AG20443 (cell line): ENCODE measurements at regions not wholly inside any gene's neighbourhood (a gene's known extent, or its start where the extent isn't known, plus 50 kb on each side); places are given as distances from the start of the nearest gene placed in this dataset.
A peak's percentile ranks its signal among the peaks of the same experiment; 100 is the strongest.

ENCODE experiments used
- DNase-seq: peaks from one replicate; pipeline ENCODE4 v3.0.0; 2012; ENCODE audit warnings: low spot score, mixed read lengths

- no peak for DNase-seq
Measured at GRCh38 chr5:171603591-171603990, 182.0 kb upstream of the SMIM23 start.

GRCh38 chr5:171604195-171604594 is 181.4 kb upstream of the SMIM23 start:
- DNase-seq = no peak

GRCh38 chr5:171606414-171607024 is 179.1 kb upstream of the SMIM23 start:
- no peak for DNase-seq

- DNase-seq = no peak
Measured at GRCh38 chr5:171607863-171608262, 177.8 kb upstream of the SMIM23 start.

DNA sequence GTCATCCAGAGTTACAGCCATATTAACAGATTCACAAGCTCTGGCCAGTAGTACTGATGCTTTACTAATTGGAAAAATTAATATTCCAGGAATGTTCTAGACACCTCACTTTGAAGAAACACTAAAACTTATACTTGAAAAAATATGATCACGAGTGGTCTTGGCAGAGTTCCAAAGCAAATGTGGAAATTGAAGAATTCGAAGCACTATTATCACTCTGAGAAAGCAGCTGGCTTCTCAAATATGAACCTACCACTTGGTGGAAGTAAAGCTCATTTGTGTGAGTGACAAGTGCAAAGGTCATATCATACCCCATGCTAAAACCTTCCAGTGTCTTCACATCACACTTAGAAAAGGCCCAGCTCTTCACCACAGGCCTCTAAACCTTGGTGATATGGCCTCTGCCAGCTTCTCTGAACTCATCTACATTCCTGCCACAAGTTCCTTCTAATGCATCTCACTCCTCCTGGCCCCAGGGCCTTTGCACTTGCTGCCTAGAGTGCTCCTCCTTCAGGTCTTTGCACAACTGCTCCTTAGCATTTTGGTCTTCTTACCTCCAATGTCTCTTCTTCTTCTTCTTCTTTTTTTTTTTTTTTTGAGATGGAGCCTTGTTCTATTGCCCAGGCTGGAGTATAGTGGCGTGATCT is 175.7 kb upstream of the SMIM23 start:
- no peak for DNase-seq

DNA sequence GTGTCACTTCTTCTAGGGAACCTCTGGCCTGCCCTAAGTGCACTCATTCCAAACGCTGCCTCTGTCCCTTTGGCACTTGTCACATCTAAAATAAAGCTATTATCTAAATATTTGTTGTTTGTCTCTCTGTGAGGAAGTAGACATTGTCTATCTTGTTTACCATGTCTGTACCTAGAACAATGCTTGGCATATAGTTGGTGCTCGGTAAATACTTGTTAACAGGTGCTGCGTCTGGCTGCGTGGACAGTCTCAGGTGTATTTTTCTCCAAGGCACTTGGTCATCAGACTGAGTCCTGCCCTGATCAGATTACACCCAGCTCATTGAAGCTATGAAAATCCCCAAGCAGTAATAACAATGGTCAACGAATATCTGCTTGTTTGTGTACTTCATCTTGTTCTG is 174.9 kb upstream of the SMIM23 start:
- no peak for DNase-seq

GRCh38 chr5:171612749-171613148 is 172.9 kb upstream of the SMIM23 start:
- DNase-seq = no peak

- DNase-seq = no peak
Measured at GRCh38 chr5:171614511-171614910, 171.1 kb upstream of the SMIM23 start.

DNA sequence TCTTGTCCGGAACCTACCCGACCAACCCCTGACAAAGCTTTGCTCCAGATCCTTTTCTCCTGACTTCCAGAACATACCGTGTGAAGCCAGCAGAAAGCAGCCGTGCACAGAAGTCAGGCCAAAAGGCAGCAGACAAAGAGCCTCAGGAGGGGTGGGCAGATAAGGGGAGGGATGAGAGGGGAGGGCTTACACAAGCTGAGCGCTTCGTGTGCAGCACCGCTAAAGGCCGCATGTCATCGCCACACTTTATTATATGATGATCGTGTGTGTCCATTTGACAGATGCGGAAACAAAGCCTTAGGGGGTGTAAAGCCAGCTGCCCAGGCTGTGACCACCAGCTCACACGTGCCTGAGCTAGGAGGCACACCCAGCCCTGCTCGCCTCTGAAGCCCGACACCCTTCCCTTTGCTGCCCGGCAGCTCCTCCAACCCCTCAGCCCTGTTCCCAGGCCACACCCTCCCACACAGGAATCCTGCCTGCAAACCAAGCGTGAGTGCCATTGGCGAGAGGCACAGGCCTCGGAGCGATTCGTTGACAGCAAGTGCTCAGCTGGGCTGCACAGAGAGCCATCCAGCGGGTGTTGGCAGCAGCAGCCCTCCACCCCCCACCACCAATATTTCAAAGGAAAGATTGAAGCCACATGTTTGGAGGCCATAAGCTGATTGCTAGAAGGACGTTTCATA is 170.5 kb upstream of the SMIM23 start:
- DNase-seq = peak; percentile 63

- DNase-seq = no peak
Measured at GRCh38 chr5:171615705-171616640, 169.6 kb upstream of the SMIM23 start.

GRCh38 chr5:171617266-171617665 is 168.4 kb upstream of the SMIM23 start:
- DNase-seq = no peak

DNA sequence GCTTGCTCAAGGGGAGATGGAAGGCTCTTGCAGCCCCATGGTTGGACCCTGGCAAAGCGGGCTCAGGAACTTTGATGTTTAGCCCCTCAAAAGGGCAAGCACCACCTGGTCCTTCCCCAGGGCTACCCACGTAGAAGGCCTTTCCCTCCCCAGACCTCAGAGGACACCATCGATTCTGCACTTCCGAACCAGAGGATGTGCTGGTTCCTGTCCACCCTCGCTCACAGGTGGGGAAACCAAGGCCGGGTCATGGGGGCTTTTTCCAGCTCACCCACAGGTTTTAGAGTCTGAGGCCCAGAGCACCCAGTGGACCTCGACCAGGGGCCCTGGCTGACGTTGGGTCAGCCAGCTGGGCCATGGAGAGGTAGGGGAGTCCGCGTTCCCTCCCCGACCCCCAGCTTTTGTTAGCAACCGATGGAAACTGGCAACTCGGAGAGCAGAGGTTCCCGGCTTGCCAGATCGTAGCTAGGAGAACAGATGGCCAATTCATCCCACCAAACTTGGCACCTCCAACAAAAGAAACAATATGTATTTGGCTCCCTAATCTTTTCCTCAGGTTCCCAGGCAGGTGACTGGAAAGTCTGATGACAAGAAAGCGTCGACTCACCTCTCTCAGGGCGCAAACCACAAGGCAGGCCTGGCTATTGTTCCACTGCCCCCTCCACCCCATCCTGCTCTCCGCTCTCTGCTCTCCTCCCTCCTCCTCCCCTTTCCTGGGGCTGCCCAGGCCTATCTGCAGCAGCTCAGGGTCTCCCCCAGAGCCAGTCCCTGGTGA is 167.6 kb upstream of the SMIM23 start:
- no peak for DNase-seq

DNA sequence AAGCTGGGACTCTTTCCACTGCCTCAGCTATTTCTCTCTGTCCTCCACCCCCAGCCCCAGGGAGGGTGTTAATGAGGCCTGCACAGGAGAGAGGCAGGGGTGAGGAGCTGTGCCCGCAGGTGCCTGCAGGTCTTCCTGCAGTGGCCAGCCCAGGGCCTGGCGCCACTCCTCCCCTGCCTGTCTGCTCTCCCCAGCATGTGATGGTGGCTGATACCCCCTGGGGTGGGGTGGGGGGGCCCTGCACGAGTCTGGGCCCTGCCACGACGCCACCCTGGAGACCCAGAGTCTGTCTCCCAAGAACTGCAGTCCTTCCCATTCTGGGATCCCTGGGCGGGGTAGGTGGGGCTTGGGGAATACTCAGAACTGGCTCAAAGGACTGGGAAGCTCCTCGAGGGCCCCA is 166.4 kb upstream of the SMIM23 start:
- no peak for DNase-seq

GRCh38 chr5:171619744-171620143 is 165.9 kb upstream of the SMIM23 start:
- DNase-seq = no peak

DNA sequence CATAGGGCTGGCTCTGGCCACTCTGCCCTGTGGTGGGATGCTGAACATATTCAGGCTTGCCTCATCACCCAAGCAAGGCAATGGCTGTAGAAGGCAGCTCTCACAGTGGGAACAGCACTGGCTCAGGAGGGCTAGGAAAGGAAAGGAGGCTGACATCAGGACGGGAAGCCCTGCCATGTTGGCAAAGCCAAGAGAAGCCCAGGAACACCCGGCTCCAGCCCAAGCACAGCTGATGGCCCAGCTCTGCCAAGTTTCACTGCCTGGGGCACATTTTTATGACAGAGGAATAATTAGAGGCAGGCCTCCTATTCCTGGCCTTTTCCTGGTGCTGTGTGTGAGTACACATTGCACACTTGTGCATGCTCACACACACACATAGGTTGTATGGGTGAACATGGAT is 163.6 kb upstream of the SMIM23 start:
- no peak for DNase-seq

- DNase-seq = no peak
Measured at GRCh38 chr5:171623107-171623506, 162.5 kb upstream of the SMIM23 start.

GRCh38 chr5:171623551-171624097 is 162.0 kb upstream of the SMIM23 start:
- no peak for DNase-seq

DNA sequence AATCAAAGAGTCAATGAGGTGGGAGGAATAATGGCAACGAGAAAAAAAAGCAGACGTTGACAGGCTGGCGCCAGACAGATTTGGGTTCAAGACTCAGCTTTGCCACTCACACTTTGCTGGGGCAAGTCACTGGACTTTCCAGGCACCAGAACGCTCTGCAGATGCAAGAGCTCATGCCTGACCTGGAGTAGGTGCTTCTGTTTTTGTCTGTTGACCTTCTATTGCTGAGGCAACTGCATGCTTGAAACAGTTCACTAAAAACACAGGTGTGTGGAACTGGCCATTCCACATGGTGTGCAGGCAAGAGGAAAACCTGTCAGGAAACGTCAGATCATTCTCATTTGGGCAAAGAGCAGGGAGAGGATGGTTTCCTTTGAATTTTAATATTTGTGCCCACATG is 161.2 kb upstream of the SMIM23 start:
- DNase-seq = no peak

DNA sequence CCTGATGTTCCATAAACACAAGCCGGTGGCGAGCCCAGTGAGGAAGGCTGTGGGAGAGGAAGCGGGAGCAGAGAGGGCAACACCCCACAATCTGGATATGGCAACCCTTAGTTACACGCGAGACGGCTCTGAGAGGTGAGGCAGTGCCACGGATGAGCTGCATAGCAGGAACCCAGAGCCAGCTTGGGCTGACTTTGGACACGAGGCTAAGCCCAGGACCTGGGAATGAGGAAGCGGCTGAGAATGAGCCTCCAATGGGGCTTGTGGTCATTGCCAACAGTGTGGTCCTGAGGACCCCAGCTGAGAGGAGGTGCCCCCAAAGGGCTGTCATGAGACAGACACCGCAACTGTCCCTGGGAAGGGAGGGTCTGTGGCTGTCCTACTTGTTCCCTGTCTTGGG is 160.0 kb upstream of the SMIM23 start:
- DNase-seq = no peak

DNA sequence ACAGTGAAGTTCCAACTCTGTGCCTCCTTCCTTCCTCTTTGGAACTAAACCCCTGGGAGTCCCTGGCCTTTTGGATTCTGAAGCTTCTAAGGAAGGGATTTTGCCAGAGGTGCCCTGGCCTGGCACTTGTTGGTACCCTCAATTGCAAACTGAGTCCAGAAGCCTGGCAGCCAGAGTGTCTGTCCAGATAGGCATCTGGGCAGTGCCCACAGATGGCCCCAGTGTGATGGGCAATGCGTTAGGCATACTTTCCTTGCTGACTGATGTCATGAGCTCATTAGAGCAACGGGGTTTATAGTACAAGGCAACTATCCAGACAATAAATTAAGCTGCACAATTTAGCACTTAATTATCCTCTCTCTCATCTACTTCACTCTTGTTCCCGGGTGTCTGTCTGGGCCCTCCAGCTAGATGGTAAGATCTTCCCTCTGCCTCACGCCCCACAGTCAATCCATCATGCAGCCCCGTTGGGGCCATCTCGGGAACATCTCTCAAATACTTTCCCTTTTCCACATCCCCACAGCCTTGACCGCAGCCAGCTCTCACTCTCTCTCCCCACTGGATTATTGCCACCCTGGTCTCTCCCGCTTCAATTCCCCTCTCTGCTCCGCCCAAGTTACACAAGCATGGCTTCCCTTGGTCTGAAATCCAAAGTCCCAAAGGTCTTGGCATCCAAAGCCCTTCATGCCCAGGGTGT is 157.5 kb upstream of the SMIM23 start:
- peak; percentile 51 for DNase-seq

- no peak for DNase-seq
Measured at GRCh38 chr5:171628633-171628974, 157.0 kb upstream of the SMIM23 start.
